NCI-H2227 (cell line): ENCODE measurements at regions not wholly inside any gene's neighbourhood (a gene's known extent, or its start where the extent isn't known, plus 50 kb on each side); places are given as distances from the start of the nearest gene placed in this dataset.

Source experiments
- DNase-seq: peaks from one replicate; lab custom pipeline; 2025; ENCODE audit not compliant: unreplicated experiment; lab: John Stamatoyannopoulos, UW

GRCh38 chrX:20637351-20637750 lies 370.6 kb upstream of the RPS6KA3 start:
- no peak for DNase-seq

GRCh38 chrX:20633451-20633850 lies 366.7 kb upstream of the RPS6KA3 start:
- no peak for DNase-seq

- DNase-seq, result no peak
Measured at GRCh38 chrX:20623448-20623847, 356.7 kb upstream of the RPS6KA3 start.

- DNase-seq, result no peak
Measured at GRCh38 chrX:20620306-20620705, 353.6 kb upstream of the RPS6KA3 start.

GRCh38 chrX:20609916-20610415 lies 343.3 kb upstream of the RPS6KA3 start:
- no peak for DNase-seq

- no peak for DNase-seq
Measured at GRCh38 chrX:20606831-20607230, 340.1 kb upstream of the RPS6KA3 start.

- DNase-seq, result no peak
Measured at GRCh38 chrX:20596856-20597255, 330.1 kb upstream of the RPS6KA3 start.

- DNase-seq, result no peak
Measured at GRCh38 chrX:20595928-20596575, 329.3 kb upstream of the RPS6KA3 start.

- no peak for DNase-seq
Measured at GRCh38 chrX:20594985-20595384, 328.3 kb upstream of the RPS6KA3 start.

GRCh38 chrX:20593836-20594235 lies 327.1 kb upstream of the RPS6KA3 start:
- DNase-seq, result no peak

- DNase-seq, result no peak
Measured at GRCh38 chrX:20593402-20593801, 326.7 kb upstream of the RPS6KA3 start.

- DNase-seq, result no peak
Measured at GRCh38 chrX:20591246-20591645, 324.5 kb upstream of the RPS6KA3 start.

GRCh38 chrX:20585782-20586181 lies 319.1 kb upstream of the RPS6KA3 start:
- DNase-seq, result no peak

- no peak for DNase-seq
Measured at GRCh38 chrX:20571611-20572010, 304.9 kb upstream of the RPS6KA3 start.

- no peak for DNase-seq
Measured at GRCh38 chrX:20567108-20567507, 300.4 kb upstream of the RPS6KA3 start.

- DNase-seq, result no peak
Measured at GRCh38 chrX:20547611-20548051, 280.9 kb upstream of the RPS6KA3 start.

GRCh38 chrX:20545538-20545937 lies 278.8 kb upstream of the RPS6KA3 start:
- DNase-seq, result no peak

GRCh38 chrX:20542072-20542471 lies 275.4 kb upstream of the RPS6KA3 start:
- DNase-seq, result no peak

GRCh38 chrX:20538974-20539373 lies 272.3 kb upstream of the RPS6KA3 start:
- no peak for DNase-seq

- no peak for DNase-seq
Measured at GRCh38 chrX:20531667-20532066, 265.0 kb upstream of the RPS6KA3 start.

- DNase-seq, result peak; percentile 90
Measured at GRCh38 chrX:20530406-20530921, 263.8 kb upstream of the RPS6KA3 start.

GRCh38 chrX:20529711-20530110 lies 263.0 kb upstream of the RPS6KA3 start:
- DNase-seq, result no peak

- peak; percentile 26 for DNase-seq
Measured at GRCh38 chrX:20529301-20529700, 262.6 kb upstream of the RPS6KA3 start.
